Liver (tissue), 8 donors: ENCODE measurements at regions not wholly inside any gene's neighbourhood (a gene's known extent, or its start where the extent isn't known, plus 50 kb on each side); places are given as distances from the start of the nearest gene placed in this dataset.

Source experiments
- DNase-seq: peaks from one replicate; pipeline ENCODE4 v3.0.0-alpha.2; 2017; ENCODE audit warnings: low spot score
- H3K27ac ChIP-seq, 2 donors: one replicate each; pipeline ENCODE4 v1.7.0; 2013; ENCODE audit warnings: inconsistent platforms in 2 of 2, low read length in 2 of 2, control low read depth in 1 of 2, low read depth in 1 of 2, mild to moderate bottlenecking in 1 of 2
- H3K27me3 ChIP-seq, 4 donors: one replicate each; pipeline versions ENCODE4 v1.6.1 to v1.7.0; 2013; ENCODE audit warnings: low read length in 3 of 4, inconsistent platforms in 1 of 4, mild to moderate bottlenecking in 1 of 4, moderate library complexity in 1 of 4; ENCODE audit not compliant: control insufficient read depth in 4 of 4, insufficient read depth in 4 of 4
- H3K36me3 ChIP-seq, 4 donors: one replicate each; pipeline versions ENCODE4 v1.6.1 to v1.7.0; 2013; ENCODE audit warnings: low read length in 3 of 4, mild to moderate bottlenecking in 3 of 4, low read depth in 1 of 4, moderate library complexity in 1 of 4; ENCODE audit not compliant: control insufficient read depth in 4 of 4, insufficient read depth in 3 of 4
- H3K4me1 ChIP-seq, 4 donors: one replicate each; pipeline versions ENCODE4 v1.6.1 to v1.7.0; 2013; ENCODE audit warnings: low read length in 3 of 4, mild to moderate bottlenecking in 3 of 4, moderate library complexity in 1 of 4; ENCODE audit not compliant: control insufficient read depth in 4 of 4, insufficient read depth in 4 of 4
- H3K4me3 ChIP-seq, 3 donors: one replicate each; pipeline versions ENCODE4 v1.6.1 to v1.7.0; 2013; ENCODE audit warnings: low read length in 3 of 3, control low read depth in 1 of 3, low read depth in 1 of 3, mild to moderate bottlenecking in 1 of 3
- H3K9ac ChIP-seq, 2 donors: one replicate each; pipeline ENCODE4 v1.7.0; 2013; ENCODE audit warnings: low read length in 2 of 2, mild to moderate bottlenecking in 2 of 2, moderate library complexity in 2 of 2, control low read depth in 1 of 2, low read depth in 1 of 2
- H3K9me3 ChIP-seq, 4 donors: one replicate each; pipeline versions ENCODE4 v1.6.1 to v1.7.0; 2013; ENCODE audit warnings: low read length in 3 of 4; ENCODE audit not compliant: control insufficient read depth in 4 of 4
- EGR1 ChIP-seq, 2 donors: IDR thresholded peaks; 2 replicates each; pipeline ENCODE4 v1.6.1; 2016 to 2018; ENCODE audit warnings: antibody characterized with exemption in 2 of 2, low read depth in 2 of 2
- FOXA1 ChIP-seq: IDR thresholded peaks from 2 replicates; pipeline ENCODE4 v1.6.1; 2016; ENCODE audit warnings: antibody characterized with exemption
- GABPA ChIP-seq, 2 donors: IDR thresholded peaks in 1 of 2; conservative IDR thresholded peaks in 1 of 2; 2 replicates each; pipeline ENCODE4 v1.6.1; 2016; ENCODE audit warnings: antibody characterized with exemption in 2 of 2, mild to moderate bottlenecking in 1 of 2, moderate library complexity in 1 of 2
- HNF4A ChIP-seq, 2 donors: conservative IDR thresholded peaks; 2 replicates each; pipeline ENCODE4 v1.6.1; 2016; ENCODE audit warnings: antibody characterized with exemption in 2 of 2, mild to moderate bottlenecking in 2 of 2
- HNF4G ChIP-seq: IDR thresholded peaks from 2 replicates; pipeline ENCODE4 v1.6.1; 2016; ENCODE audit warnings: antibody characterized with exemption
- JUND ChIP-seq, 2 donors: IDR thresholded peaks; 2 replicates each; pipeline ENCODE4 v1.6.1; 2016; ENCODE audit warnings: antibody characterized with exemption in 2 of 2
- NR2F2 ChIP-seq: IDR thresholded peaks from 2 replicates; pipeline ENCODE4 v1.6.1; 2016; ENCODE audit warnings: antibody characterized with exemption
- RAD21 ChIP-seq, 2 donors: IDR thresholded peaks; 2 replicates each; pipeline ENCODE4 v1.6.1; 2016; ENCODE audit warnings: antibody characterized with exemption in 2 of 2, mild to moderate bottlenecking in 2 of 2
- RXRA ChIP-seq, 2 donors: IDR thresholded peaks; 2 replicates each; pipeline ENCODE4 v1.6.1; 2017 to 2018; ENCODE audit warnings: antibody characterized with exemption in 2 of 2, mild to moderate bottlenecking in 1 of 2
- SP1 ChIP-seq: IDR thresholded peaks from 2 replicates; pipeline ENCODE4 v1.6.1; 2018; ENCODE audit warnings: antibody characterized with exemption, mild to moderate bottlenecking
- TAF1 ChIP-seq: conservative IDR thresholded peaks from 2 replicates; pipeline ENCODE4 v1.6.1; 2016; ENCODE audit warnings: antibody characterized with exemption, mild to moderate bottlenecking
- YY1 ChIP-seq: IDR thresholded peaks from 2 replicates; pipeline ENCODE4 v1.6.1; 2016; ENCODE audit warnings: antibody characterized with exemption, mild to moderate bottlenecking
- WGBS: extraction: QIAGEN DNeasy Blood & Tissue Kit; methylation state at CpG from one replicate; pipeline ENCODE4 v1.1.7; 2013; 5-methylcytosine and 5-hydroxymethylcytosine counted together
- TF ChIP-seq, protein P1 (sequence below): IDR thresholded peaks from 2 replicates; pipeline ENCODE4 v1.6.1; 2016; ENCODE audit warnings: antibody characterized with exemption
- TF ChIP-seq, protein P2 (sequence below): fragments of 150-350 bp; IDR thresholded peaks from 2 replicates; pipeline ENCODE4 v1.5.1; 2017; ENCODE audit warnings: improper control_type of control experiment, low read depth, low read length; ENCODE audit not compliant: missing input control
- TF ChIP-seq, protein P3 (sequence below): IDR thresholded peaks from 2 replicates; pipeline ENCODE4 v1.6.1; 2016; ENCODE audit warnings: antibody characterized with exemption, mild to moderate bottlenecking
- TF ChIP-seq, protein P4 (sequence below): IDR thresholded peaks from 2 replicates; pipeline ENCODE4 v1.6.1; 2016; ENCODE audit warnings: antibody characterized with exemption
- donor health status: healthy.
- donor health status: healthy.
- donor health status: healthy.
- donor health status: healthy.
- donor health status: healthy.

DNA sequence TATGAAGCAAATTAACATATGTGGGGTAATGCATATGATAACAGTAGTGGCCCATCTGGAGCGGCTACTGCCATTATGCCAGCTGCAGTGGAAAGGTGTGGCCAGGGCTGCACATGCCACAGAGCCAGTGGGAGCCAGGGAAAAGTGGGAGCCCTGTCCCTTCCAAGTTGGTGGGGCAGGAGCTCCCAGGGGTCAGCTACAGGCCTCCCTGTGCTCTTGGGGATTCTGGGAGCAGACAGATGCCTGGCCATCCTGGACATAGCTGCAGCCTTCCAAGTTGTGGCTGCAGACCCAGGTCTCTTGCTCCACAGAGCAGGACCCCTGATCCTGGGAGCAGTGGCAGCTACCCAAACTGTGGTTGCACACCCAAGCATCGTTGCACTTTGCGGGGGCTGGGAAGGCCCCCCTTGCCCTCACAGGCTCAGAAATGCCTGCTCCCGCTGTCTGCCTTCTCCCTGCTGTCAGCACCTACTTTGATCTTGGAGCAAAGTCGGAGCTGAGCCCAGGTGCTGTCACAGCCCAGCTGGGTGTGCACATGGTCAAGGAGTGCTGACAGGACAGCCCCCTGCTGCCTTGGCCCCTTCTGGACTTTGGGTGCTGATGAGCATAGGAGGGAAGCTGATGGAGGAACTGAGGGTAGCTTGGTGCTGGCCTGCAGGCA, 67.8 kb downstream of the NAA11 start:
- WGBS = 85% methylated on average over 5 of the region's 5 CpGs
- H3K4me1 ChIP-seq = no peaks in the 10 kb centered on the region
- H3K9ac ChIP-seq = no peak overlapping the region
- no peak overlapping the region for H3K27ac ChIP-seq
- TF ChIP-seq SP1 = no peak
- TF ChIP-seq FOXA1 = no peak
- TF ChIP-seq, protein P1, sequence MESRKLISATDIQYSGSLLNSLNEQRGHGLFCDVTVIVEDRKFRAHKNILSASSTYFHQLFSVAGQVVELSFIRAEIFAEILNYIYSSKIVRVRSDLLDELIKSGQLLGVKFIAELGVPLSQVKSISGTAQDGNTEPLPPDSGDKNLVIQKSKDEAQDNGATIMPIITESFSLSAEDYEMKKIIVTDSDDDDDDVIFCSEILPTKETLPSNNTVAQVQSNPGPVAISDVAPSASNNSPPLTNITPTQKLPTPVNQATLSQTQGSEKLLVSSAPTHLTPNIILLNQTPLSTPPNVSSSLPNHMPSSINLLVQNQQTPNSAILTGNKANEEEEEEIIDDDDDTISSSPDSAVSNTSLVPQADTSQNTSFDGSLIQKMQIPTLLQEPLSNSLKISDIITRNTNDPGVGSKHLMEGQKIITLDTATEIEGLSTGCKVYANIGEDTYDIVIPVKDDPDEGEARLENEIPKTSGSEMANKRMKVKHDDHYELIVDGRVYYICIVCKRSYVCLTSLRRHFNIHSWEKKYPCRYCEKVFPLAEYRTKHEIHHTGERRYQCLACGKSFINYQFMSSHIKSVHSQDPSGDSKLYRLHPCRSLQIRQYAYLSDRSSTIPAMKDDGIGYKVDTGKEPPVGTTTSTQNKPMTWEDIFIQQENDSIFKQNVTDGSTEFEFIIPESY = no peak
- TF ChIP-seq, protein P2, sequence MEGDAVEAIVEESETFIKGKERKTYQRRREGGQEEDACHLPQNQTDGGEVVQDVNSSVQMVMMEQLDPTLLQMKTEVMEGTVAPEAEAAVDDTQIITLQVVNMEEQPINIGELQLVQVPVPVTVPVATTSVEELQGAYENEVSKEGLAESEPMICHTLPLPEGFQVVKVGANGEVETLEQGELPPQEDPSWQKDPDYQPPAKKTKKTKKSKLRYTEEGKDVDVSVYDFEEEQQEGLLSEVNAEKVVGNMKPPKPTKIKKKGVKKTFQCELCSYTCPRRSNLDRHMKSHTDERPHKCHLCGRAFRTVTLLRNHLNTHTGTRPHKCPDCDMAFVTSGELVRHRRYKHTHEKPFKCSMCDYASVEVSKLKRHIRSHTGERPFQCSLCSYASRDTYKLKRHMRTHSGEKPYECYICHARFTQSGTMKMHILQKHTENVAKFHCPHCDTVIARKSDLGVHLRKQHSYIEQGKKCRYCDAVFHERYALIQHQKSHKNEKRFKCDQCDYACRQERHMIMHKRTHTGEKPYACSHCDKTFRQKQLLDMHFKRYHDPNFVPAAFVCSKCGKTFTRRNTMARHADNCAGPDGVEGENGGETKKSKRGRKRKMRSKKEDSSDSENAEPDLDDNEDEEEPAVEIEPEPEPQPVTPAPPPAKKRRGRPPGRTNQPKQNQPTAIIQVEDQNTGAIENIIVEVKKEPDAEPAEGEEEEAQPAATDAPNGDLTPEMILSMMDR = no peak
- TF ChIP-seq GABPA (IDR thresholded peaks at IDR 0.05 in 1 of 2, conservative IDR thresholded peaks at IDR 0.05 in 1 of 2) = no peak
- TF ChIP-seq TAF1 = no peak
- no peak for TF ChIP-seq EGR1 (IDR thresholded peaks at IDR 0.05; ENCODE audit: low read depth in 2 of 2)
- no peak for TF ChIP-seq NR2F2
- TF ChIP-seq, protein P3, sequence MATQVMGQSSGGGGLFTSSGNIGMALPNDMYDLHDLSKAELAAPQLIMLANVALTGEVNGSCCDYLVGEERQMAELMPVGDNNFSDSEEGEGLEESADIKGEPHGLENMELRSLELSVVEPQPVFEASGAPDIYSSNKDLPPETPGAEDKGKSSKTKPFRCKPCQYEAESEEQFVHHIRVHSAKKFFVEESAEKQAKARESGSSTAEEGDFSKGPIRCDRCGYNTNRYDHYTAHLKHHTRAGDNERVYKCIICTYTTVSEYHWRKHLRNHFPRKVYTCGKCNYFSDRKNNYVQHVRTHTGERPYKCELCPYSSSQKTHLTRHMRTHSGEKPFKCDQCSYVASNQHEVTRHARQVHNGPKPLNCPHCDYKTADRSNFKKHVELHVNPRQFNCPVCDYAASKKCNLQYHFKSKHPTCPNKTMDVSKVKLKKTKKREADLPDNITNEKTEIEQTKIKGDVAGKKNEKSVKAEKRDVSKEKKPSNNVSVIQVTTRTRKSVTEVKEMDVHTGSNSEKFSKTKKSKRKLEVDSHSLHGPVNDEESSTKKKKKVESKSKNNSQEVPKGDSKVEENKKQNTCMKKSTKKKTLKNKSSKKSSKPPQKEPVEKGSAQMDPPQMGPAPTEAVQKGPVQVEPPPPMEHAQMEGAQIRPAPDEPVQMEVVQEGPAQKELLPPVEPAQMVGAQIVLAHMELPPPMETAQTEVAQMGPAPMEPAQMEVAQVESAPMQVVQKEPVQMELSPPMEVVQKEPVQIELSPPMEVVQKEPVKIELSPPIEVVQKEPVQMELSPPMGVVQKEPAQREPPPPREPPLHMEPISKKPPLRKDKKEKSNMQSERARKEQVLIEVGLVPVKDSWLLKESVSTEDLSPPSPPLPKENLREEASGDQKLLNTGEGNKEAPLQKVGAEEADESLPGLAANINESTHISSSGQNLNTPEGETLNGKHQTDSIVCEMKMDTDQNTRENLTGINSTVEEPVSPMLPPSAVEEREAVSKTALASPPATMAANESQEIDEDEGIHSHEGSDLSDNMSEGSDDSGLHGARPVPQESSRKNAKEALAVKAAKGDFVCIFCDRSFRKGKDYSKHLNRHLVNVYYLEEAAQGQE = no peak
- no peak for TF ChIP-seq HNF4G
- no peak for TF ChIP-seq JUND (IDR thresholded peaks at IDR 0.05)
- TF ChIP-seq, protein P4, sequence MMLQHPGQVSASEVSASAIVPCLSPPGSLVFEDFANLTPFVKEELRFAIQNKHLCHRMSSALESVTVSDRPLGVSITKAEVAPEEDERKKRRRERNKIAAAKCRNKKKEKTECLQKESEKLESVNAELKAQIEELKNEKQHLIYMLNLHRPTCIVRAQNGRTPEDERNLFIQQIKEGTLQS = no peak
- no peak for DNase-seq
- H3K9me3 ChIP-seq = no peaks in the 10 kb centered on the region
- H3K36me3 ChIP-seq = no peaks in the 10 kb centered on the region
- H3K27me3 ChIP-seq = no peaks in the 10 kb centered on the region
- H3K4me3 ChIP-seq = no peak overlapping the region

DNA sequence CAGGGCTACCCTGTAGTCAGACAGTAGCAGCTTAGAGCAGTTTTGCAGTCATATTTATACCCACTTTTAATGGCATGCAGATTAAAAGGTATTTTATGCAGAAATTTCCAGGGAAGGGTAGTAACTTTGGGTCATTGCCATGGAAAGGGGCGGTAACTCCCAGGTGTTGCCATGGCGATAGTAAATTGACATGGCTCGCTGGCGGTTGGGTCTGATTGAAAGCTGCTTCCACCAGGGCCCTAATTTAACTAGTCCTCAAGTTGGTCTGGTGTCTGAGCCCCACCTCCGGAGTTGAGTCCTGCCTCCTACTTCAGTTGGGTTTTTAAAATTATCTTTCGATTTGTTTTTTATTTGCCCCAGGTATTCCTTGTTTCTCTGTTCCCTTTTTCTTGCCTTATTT, 70.1 kb downstream of the NAA11 start:
- Histone ChIP-seq H3K9ac (no peak overlapping the region), H3K27ac (no peak overlapping the region), H3K27me3 (no peaks in the 10 kb centered on the region), H3K4me1 (no peaks in the 10 kb centered on the region), H3K9me3 (no peaks in the 10 kb centered on the region), H3K36me3 (no peaks in the 10 kb centered on the region), H3K4me3 (no peak overlapping the region)
- TF ChIP-seq, protein P3 = no peak
- TF ChIP-seq RXRA (IDR thresholded peaks at IDR 0.05) (no peak), HNF4A (conservative IDR thresholded peaks at IDR 0.05) (no peak), RAD21 (IDR thresholded peaks at IDR 0.05) (no peak), GABPA (IDR thresholded peaks at IDR 0.05 in 1 of 2, conservative IDR thresholded peaks at IDR 0.05 in 1 of 2) (no peak), YY1 (no peak)
- TF ChIP-seq, protein P4 = no peak
- WGBS = 69% methylated on average over 6 of the region's 6 CpGs
- no peak for DNase-seq
